ENCODE measurements at regions not wholly inside any gene's neighbourhood (a gene's known extent, or its start where the extent isn't known, plus 50 kb on each side); places are given as distances from the start of the nearest gene placed in this dataset.

GRCh38 chr7:21999896-22000295 is 54.2 kb upstream of the CDCA7L start (continued):
- TF ChIP-seq REST (IDR thresholded peaks at IDR 0.05; ENCODE audit: low read depth, low read length) = no peak
- TF ChIP-seq MEF2A (IDR thresholded peaks at IDR 0.05; ENCODE audit: borderline replicate concordance, low read depth) = no peak
- no peak for TF ChIP-seq TEAD4 (IDR thresholded peaks at IDR 0.05; ENCODE audit: borderline replicate concordance, insufficient read depth)

- Histone ChIP-seq H3K27ac (ENCODE audit: low read depth in 2 of 2, low read length in 1 of 2) (no peak overlapping the region), H3K4me2 (no peak overlapping the region), H4K20me1 (ENCODE audit: insufficient read depth) (no peaks in the 10 kb centered on the region), H3K27me3 (ENCODE audit: insufficient read depth) (no peaks in the 10 kb centered on the region; the same call in 1 of the 2 replicates), H3K9me2 (no peaks in the 10 kb centered on the region), H3K36me3 (replicated peaks in 1 of 2; ENCODE audit: control insufficient read depth in 1 of 2, insufficient read depth in 2 of 2, low read length in 1 of 2) (no peaks in the 10 kb centered on the region), H2AFZ (ENCODE audit: low read depth) (0 out of 2 replicates have a peak overlapping the region, but pooled peaks have one; percentile 2), H3K4me3 (ENCODE audit: low read depth in 2 of 2, low read length in 1 of 2) (no peak overlapping the region), H3K4me1 (ENCODE audit: control insufficient read depth in 1 of 2, insufficient read depth in 2 of 2, low read depth in 1 of 2, low read length in 1 of 2) (no peaks in the 10 kb centered on the region), H3K9me3 (no peaks in the 10 kb centered on the region), H3K79me2 (ENCODE audit: insufficient read depth) (no peaks in the 10 kb centered on the region), H3F3A (replicated peaks; ENCODE audit: insufficient read depth) (no peaks in the 10 kb centered on the region), H3K9ac (no peak overlapping the region)
- ChIA-PET POLR2A (no interaction called here), CTCF (no interaction called here)
- no peak for TF ChIP-seq USF2 (IDR thresholded peaks at IDR 0.05; ENCODE audit: borderline replicate concordance, low read depth, low read length)
- TF ChIP-seq MAX (IDR thresholded peaks at IDR 0.05; ENCODE audit: low read depth) = no peak
- TF ChIP-seq RCOR1 (IDR thresholded peaks at IDR 0.05; ENCODE audit: low read length) = no peak
- no peak for TF ChIP-seq CTCF (IDR thresholded peaks at IDR 0.05)
- no peak for TF ChIP-seq POLR2AphosphoS5 (IDR thresholded peaks at IDR 0.05; ENCODE audit: low read depth, low read length)
- no peak for TF ChIP-seq PBX3 (IDR thresholded peaks at IDR 0.05)
- no peak for TF ChIP-seq ELF1 (IDR thresholded peaks at IDR 0.05)
- no peak for TF ChIP-seq REST (IDR thresholded peaks at IDR 0.05; ENCODE audit: low read depth, low read length)
- no peak for TF ChIP-seq RXRA (IDR thresholded peaks at IDR 0.05; ENCODE audit: borderline replicate concordance, low read depth)
- no peak for TF ChIP-seq CHD2 (IDR thresholded peaks at IDR 0.05; ENCODE audit: low read length, partially characterized antibody)
- no peak for TF ChIP-seq EZH2phosphoT487 (IDR thresholded peaks at IDR 0.05; ENCODE audit: borderline replicate concordance, low read depth)
- TF ChIP-seq GABPA (IDR thresholded peaks at IDR 0.05; ENCODE audit: low read depth) = no peak
- no peak for TF ChIP-seq FOXJ3 (CRISPR knock-in tag; IDR thresholded peaks at IDR 0.05)
- TF ChIP-seq JUND (IDR thresholded peaks at IDR 0.05) = no peak
- no peak for TF ChIP-seq GATA2 (CRISPR knock-in tag; IDR thresholded peaks at IDR 0.05)
- 5% methylated on average over 1 of the region's 1 CpG for WGBS (ENCODE audit: low lambda C conversion rate)
- no peak for DNase-seq
These were observed 50.9 kb upstream of the CDCA7L start for GRCh38 chr7:21996641-21997040.
